GM19438 (cell line): ENCODE measurements at regions not wholly inside any gene's neighbourhood (a gene's known extent, or its start where the extent isn't known, plus 50 kb on each side); places are given as distances from the start of the nearest gene placed in this dataset.

ENCODE experiments used
- ATAC-seq: cut with Tn5 transposase; IDR thresholded peaks from one replicate; pipeline ENCODE4 v1.9.1; 2021; ENCODE audit warnings: low read depth; ENCODE audit not compliant: unreplicated experiment

DNA sequence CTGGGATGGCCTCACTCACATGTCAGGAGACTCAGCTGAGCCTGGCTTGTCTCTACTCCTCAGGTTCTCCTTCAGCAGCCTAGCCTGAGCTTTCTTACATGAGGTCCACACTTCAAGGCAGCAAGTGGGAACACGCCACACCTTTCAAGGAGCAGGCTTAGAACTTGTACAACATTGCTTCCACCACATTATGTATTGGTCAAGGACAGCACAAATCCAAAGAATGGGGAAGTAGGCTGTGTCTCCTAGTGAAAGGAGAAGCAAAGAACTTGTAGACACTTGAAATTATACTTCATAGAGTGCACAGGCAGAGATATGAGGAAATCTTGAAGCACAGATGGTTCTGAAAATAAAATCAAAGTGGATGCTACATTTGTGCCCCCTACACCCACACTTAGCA lies 120.9 kb upstream of the NOCT start:
- no peak for ATAC-seq

DNA sequence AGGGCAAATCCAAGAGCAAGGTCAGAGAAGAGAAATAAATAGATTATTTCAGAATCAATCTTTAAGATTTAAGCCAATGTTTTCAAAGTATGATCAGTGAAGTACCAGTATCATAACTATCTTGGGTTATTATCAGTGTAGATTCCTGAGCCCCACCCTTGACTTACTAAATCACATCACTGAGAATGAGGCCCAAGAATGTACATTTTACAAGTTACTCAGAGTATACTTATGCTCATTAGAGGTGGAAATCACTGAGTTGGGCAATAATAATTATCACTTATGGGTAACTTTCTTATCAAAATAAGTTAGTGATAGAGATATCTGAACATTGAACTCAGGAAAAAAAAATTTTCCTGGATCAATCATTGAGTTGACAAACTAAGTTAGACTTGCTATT lies 121.6 kb upstream of the NOCT start:
- no peak for ATAC-seq

GRCh38 chr4:138892483-138893407 lies 122.8 kb upstream of the NOCT start:
- ATAC-seq: no peak

- no peak for ATAC-seq
Observed at GRCh38 chr4:138891631-138892031, 124.0 kb upstream of the NOCT start.

DNA sequence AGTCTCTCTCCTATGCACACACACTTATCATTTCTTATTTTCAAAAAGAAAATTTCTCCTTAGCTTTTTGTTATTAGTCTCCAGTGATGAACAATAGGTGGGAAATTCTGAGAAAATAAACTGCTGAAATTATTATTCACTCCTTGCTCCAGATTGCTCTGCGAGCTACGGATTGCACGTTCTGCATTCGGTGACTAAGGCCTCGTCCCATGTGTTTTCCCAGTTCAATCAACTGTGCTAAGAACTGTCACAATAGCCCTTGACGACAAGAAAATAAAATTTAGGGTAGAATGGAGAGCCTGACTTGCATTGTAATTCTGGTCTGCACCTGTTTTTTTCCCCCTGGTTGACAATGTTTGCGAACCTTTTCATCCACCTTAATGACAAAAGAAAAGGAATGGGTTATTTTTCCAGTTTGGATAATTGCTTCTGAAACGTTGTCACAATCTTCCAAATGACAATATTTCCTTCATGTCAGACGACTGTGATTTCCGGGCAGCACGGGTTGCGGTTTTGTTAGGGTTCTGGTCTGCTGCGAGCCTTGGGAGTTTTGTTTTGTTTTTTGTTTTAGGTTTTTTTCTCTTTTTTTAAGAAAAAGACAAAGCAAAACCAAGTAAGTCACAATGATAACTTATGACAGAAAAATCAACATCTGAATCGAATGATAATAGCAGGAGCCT lies 124.5 kb upstream of the NOCT start:
- ATAC-seq: no peak

DNA sequence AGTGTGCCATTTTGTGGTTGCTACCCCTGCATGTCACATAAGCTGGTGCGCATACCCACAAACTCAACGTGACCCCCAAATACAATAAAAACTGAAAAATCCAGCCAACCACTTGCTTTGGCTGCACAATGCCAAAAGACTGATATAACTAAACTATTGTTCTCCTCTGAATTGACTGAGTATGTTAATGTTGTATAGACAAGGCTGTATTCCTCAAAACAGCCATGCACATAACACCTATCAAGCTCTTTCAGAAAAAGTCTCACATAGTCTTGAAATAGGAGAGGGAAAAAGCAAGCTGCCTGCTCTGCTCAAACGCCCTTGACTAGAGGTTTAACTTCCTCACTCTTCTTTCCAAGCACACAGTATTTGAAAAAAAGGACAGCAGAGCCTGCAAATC lies 126.4 kb upstream of the NOCT start:
- ATAC-seq: no peak

DNA sequence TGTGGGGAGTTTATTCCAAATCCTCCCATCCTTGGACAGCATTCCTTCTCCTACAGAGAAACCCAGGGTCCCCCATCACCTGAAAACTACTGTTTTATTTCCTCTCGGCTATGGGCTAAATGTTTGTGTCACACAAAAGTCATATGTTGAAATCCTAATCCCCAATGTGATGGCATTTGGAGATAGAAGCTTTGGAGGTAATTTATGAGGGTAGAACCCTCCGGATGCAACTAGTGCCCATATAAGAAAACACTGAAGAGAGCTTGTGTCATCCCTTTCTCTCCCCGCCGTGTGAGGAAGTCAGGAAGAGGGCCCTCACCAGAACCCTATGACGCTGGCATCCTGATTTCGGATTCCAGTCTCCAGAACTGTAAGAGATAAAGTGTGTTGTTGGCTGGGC lies 127.8 kb upstream of the NOCT start:
- ATAC-seq: no peak

DNA sequence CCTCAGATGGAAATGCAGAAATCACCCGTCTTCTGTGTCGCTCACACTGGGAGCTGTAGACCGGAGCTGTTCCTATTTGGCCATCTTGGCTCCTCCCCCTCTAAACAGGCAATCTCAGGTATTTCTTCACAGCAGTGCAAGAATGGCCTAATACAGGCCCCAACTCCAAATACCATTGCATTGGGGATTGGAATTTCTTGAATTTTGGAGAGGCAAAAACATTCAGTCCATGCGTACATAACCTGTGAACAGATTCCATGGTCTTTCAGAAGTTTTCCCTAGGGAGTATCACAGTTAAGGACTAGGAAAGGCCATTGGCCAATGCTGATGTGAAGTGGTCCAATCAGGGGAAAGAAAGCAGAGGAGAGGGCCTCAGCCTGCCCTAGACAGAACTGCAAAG lies 128.2 kb upstream of the NOCT start:
- ATAC-seq: no peak

DNA sequence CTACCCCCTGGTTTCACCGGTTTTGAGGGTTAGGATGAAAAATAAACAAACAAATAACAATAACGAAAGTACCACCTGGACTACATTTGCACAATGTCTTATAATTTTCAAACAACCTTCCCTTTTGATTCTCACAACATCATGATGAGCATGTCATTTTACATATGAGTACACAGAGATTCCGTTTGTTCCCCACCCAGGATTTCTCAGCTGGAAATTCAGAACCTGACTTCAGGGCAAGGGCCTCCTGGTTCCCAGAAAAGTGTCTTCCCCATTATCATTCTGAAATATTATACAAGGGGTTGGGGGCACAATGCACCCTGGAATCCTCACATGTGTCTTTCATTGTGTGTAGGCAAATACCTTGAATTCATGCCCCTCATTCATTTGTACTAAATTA lies 135.8 kb upstream of the NOCT start:
- no peak for ATAC-seq

- no peak for ATAC-seq
Observed at GRCh38 chr4:138875891-138876608, 139.5 kb upstream of the NOCT start.

GRCh38 chr4:138871555-138871875 lies 144.1 kb upstream of the NOCT start:
- no peak for ATAC-seq

- ATAC-seq: no peak
Observed at GRCh38 chr4:138870737-138871554, 144.6 kb upstream of the NOCT start.

DNA sequence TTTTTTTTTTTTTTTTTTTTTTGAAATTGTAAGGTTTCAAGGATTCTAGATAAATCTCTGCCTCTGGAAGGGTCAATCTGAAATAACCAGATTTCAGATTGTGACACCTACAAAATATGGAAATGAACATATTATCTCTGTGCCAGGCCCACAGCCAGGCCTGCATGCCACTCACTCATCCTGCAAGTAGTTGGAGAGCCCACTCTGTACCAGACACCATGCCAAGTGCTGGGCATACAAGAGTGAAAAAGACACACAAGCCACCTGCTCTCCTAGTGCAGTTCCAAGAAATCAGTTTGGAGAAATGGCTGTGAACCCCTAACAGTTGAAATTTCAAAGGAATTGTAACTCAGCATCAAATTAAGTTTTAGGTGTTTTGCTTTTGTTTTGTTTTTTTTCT lies 145.9 kb upstream of the NOCT start:
- ATAC-seq: no peak

DNA sequence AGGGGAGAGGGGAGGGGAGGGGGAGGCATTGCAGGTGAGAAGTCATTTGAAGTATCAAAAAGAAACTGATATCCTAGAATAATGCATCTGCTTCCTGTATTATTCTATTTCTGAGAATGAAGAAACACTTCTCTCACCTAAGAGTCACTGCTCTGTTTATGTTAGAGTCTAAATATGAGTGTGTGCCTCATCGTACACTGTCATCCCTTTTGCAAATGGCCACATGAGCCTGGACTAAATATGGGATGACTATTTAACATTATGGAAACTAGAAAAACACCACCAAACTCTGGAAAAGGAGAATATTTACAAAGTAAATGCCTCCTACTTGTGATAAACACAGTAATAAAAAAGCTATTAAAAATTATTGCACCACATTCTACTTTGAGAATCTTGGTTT lies 146.4 kb upstream of the NOCT start:
- no peak for ATAC-seq

DNA sequence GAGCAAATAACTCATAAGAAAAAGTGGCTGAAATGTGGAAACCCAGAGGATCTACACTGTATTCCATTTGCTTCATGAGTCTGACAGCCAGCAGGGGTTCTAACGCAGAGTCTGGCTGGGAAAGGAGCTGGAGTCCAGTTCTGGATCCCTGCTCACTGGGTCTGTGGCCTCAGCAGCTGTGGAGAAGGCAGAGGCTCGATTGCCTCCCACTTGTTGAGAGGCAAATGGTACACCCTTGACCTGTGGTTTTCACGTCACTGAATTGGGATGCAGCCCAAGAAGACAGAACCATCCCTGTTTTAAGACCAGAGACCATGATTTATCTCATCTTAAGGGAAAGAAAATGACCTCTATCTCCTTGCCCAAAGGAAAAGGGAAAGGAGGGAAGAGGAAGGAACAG lies 147.0 kb upstream of the NOCT start:
- ATAC-seq: no peak

DNA sequence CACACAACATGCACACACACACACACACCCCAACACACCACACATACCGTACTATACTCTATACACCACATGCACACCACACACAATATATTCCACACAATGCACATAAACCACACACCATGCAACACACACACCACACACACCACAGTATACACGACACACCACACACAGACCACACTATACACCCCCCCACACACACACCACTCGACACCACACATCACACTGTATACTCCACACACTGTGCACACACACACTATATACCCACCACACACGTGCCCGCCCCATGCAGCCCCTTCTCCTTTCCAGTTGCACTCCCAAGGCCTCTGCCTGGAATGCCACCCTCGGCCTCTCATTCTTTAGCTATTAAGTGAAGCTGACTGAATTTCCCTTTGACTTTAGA lies 148.2 kb upstream of the NOCT start:
- no peak for ATAC-seq

DNA sequence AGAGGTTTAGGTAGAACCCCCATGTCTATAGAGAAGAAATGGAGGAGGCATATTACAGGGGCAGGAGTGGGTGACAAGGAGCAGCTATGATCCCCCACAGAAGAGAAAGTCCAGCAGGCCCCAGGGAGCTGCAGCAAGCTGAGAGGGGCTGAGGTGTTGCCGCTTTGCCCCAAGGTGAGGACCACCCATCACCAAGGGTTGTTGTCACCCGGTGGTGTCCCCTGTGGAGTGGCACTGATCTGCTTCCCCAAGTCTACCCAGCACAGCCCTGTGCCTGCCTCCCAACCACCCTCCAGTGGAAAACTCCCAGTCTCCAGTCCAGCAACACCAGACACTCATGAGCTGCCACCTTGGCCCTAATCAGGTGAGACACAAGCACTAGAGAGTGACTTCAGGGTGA lies 149.3 kb upstream of the NOCT start:
- ATAC-seq: no peak

- no peak for ATAC-seq
Observed at GRCh38 chr4:138865765-138866164, 149.8 kb upstream of the NOCT start.

DNA sequence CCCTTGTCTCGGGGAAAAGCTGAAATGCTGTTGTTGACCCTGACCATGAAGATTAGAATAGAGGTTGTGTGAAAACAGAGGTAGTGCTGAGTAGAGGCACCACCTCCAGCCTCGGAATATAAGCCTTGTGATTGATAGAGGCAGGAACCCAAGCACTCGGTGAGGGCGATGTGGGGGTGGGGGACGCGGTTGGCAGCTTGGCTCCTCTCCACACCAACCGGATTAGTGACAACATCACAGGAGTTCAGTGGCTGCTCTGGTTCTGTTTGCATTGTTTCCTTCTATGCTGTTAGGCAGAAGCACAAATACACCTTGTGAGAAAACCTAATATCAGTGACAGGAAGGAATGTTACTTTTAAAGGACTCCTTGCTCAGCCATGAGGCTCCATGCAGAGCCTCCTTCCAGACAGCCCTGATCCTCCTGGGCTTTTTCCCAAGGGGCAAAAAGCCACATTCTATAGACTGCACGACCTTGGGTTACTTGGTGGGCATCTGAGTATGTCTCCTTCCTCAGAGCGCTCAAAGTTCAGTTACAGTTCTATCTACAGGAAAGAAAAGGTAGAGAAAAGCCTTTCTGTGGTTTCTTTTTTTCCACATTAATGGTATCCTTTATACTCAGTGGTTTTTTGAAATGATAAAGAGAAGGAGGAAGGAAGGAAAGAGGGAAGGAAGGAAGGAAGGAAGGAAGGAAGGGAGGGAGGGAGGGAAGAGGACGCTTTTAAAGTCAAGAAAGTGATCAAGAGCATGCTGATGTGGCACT lies 150.4 kb upstream of the NOCT start:
- ATAC-seq: no peak

- ATAC-seq: no peak
Observed at GRCh38 chr4:138863160-138863559, 152.4 kb upstream of the NOCT start.
